Hematopoietic multipotent progenitor cell (in vitro differentiated cells): ENCODE measurements at regions not wholly inside any gene's neighbourhood (a gene's known extent, or its start where the extent isn't known, plus 50 kb on each side); places are given as distances from the start of the nearest gene placed in this dataset.
"Not testable (repeated sequence)": the region's sequence is repeated elsewhere in the genome, so short reads cannot be mapped to it uniquely, and the experiment has no call there.

Experiments used
- DNase-seq, 3 donors: peaks; one replicate each; pipeline ENCODE4 v3.0.0-alpha.2; 2011 to 2015; ENCODE audit warnings: low read depth in 2 of 3, low spot score in 2 of 3

DNA sequence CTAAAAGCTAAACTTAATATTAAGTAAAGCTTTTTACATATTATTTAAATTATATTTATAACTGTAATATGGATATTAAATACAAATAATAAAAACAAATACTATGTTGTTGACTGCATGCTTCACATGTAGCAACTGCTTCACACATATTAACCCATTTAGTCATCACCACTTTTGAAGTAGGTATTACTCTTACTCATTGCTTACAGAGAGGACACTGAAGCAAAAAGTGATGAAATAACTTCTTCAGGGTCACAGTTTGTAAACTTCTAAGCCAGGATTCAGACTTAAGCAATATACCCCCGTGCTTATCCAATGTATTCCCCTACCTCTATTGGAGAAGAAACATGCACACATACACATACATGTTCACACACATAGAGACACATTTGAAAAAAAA lies 166.6 kb downstream of the DKK2 start:
- no peak for DNase-seq

DNA sequence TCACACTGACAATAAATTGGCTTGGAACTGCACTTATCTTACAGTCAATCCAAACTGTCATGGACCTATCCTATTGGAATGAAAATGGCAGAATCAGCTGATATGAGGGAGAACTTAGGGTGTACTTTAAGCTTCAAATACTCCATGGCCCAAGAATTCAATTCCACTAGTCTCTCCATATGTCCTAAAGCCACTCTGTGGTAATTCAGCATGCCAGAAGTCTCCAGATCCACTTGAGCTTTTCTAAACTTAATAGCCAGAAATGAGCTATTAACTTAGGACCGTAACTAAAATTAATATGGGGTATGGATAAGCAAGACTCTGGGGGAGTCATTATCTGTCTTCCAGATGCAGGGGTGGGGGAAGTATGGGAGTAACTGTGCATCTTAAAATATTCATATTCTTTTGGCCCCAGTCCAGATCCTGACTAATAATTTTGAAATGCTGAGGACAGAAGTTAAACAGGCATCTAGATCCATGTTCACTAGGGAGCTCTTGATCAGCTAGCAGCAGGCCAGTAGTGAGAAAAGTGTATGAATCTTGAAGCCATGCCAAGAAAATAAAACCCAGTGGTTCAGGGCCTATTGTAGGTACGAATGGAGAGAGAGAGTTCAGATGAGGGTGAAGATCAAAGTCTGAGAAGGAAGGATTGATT lies 167.6 kb downstream of the DKK2 start:
- no peak for DNase-seq

DNA sequence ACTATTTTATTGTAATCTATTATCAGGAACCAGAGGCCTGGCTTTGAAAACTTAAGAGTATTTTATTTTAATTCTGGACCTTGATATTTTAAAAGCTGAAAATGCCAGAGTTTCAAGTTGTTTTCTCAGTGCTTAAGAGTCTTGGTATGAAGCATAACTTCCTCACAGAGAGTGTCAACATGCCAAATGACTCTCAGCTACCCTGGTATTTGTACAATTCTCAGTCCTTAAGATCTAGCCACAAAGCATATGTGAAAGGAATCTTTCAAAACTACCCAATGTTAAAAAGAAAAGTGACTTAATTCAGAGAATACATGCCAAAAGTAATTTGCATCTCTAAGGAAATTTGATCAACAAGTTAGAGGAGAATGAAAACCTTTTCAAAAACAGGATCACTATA lies 171.9 kb downstream of the DKK2 start:
- DNase-seq: no peak

DNA sequence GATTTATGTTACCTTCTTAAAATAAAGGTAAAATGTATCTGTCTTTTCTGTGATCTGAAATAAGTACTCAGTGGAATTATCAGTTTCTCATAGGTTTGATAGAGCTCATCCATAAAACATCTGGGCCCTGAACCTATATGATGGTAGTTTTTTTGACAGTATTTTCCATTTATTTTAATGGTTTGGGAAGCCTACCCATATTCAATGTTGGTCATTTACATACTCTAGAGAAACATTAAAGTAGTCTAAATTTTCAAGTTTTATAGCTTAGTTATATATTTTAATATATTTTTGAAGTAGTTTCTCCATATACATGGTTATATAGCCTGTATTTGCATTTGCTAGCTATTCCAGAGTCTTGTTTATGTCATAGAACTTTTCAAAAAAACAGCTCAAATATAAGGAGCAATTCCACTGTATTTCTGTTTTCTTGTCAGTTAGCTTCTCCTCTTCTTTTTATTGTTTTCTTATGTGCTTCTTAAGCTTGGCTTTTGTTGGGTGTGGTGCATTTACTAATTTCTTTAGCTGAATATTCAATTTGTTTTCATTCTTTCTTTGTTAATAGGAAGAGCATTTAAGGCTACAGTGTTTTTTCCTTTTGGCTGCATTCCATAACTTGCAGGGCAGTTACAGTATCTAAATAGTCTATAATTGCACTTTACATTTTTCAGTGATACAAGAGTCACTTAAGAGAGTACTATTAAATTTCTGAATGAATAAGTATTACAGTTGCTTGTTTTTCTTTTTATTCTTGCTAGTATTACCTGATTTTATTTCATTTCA lies 181.4 kb downstream of the DKK2 start:
- DNase-seq: no peak

DNA sequence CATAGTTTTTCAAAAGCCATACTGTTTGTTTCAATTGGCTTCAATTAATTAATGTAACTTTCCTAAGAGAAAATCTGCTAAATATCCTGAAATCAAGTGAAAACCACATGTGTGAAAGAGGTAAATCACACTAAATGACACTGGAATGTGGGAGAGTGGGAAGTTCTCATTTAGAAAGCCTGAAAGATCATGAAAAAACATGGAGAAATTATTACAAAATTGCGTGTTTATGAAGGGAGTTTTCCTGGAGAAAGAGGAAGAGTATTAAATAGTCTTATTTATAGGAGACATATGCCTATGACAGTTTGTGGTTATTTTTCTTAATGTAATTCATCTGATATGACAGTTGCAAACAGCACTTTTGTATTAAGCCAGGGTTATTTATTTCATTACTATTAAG lies 183.7 kb downstream of the DKK2 start:
- no peak for DNase-seq

DNA sequence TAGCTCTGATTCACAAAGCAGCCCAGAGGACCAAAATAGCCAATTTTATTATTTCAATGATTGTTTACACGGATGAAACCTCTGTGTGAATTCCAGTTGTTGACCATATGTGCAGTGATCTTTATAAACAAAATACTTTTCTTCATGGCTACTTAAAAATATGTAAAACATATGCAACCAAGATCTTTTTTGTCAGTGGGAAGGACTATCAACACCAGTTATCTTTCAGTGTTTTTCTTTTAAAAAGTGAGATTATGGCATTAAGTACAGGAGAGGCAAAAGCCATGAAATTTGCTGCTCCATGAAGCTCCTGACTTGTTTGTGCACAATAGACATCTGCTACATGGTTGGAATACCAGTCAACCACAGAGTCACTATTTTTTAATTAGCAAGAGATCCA lies 184.4 kb downstream of the DKK2 start:
- DNase-seq: no peak

DNA sequence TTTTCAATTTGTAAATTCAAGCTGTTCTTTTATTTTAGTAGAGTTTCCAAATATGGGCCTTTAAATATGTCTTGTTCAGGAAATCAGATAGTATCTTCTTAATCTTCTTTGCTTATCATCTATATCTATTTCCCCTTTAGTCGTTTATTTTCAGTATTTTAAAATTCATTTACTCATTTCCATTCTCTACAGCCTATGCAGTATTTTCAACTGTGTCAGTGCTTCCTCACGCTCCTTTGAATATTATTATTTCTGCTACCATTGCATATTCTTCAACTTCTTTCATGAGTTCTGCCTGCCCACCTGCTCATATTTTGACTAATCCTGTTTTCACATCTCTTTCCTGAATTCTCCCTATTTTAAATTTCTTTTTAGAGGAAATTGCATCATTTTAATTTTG lies 185.4 kb downstream of the DKK2 start:
- DNase-seq: no peak

DNA sequence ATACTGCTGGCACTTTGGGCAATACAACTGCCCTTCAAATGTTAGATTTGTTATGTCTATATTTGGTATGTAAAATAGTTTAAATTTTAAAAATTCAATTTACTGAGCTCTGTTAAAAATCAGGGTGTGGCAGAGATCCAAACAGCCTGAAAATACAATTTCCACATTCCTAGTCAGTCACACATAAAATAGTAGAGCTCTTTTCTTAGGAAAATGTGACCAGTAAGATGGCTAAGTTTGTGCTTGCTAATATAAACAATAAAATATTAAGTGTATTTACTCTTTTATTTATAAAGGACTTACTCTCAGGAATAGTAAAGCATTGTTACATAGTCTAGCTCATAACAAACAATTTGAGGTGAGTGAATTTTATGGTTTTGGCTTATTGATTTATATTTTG lies 200.2 kb downstream of the DKK2 start:
- DNase-seq: no peak

DNA sequence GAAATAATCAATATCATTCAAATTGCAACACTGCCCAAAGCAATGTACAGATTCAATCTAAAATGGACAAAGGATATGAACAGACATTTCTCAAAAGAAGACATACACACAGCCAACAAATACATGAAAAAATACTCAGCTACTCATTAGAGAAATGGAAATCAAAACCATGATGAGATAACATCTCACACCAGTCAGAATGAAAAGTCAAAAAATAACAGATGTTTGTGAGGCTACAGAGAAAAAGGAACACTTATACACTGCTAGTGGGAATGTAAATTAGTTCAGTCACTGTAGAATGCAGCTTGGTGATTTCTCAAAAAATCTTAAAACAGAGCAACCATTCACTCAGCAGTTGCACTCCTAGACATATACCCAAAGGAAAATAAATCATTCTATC lies 205.2 kb downstream of the DKK2 start:
- no peak for DNase-seq

DNA sequence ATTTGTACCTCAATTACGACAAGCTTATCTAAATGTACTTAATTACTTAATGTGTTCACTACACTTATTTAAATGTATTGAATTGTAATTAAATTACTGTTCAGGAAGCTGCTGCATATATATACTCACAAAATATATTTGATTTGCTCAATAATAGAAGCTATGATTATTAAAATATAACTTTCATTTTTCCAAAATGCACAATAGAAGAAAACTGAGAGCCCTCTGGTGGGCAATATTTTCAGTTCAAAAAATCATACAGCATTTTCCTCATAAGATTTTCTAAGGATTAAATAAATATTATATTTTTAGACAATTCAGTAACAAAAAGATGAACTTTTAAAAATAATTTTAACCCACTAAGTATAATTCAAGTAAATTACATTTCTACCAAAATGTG lies 217.3 kb downstream of the DKK2 start:
- no peak for DNase-seq

DNA sequence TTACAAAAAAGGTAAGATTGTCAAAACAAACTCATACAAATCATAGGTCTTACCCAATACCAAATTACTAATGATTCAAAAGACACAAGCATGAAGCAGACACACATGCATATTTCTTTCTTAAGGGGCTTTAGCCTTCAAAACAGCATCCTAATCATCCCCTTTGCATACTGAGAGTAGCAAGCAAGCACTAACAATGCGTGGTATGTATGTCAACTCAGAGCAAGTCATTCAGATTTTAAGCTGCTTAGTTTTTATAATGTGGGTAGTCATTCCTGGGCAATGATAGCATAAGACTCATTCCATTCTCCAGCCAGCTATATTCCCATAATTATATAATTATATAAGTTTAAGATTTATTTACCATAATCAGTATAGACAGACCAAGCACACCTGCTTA lies 219.6 kb downstream of the DKK2 start:
- DNase-seq: no peak

DNA sequence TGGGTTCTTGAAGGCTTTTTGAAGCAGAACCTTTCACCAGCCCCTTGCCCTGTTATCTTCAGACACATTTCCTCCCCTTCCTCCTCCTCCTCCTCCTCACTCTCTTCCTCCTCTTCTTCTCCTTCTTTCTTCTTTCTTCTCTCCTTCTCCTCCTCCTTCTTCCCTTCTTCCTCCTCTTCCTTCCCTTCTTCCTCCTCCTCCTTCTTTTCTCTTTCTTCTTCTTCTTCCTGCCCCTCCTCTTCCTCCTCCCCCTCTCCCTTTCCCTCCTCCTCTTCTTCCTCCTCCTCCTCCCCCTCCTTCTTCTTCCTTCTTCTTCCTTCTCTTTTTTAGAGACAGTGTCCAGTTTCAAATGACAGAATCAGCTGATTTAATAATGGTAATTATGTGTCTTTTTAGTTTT lies 226.0 kb downstream of the DKK2 start:
- DNase-seq: no peak

DNA sequence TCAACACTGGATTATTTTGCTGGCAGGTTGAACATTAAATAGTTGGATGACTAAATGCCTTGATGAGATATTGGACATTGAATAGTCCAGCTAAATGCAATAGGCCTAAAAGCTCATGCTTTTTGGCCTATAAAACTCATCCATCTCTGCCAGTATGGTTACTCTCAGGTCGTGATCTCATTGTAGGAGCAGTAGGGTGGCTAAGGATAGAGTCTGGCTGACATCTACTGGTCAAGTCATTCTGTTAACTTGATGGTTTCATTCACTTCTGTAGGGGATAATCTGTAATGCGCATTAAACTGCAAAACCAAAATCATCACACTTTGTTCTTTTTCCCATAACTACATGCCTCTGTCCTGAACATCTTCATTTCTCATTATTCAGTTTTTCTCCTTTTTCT lies 227.0 kb downstream of the DKK2 start:
- peak in 2 of 3 donors; percentile 13 to 50 for DNase-seq

DNA sequence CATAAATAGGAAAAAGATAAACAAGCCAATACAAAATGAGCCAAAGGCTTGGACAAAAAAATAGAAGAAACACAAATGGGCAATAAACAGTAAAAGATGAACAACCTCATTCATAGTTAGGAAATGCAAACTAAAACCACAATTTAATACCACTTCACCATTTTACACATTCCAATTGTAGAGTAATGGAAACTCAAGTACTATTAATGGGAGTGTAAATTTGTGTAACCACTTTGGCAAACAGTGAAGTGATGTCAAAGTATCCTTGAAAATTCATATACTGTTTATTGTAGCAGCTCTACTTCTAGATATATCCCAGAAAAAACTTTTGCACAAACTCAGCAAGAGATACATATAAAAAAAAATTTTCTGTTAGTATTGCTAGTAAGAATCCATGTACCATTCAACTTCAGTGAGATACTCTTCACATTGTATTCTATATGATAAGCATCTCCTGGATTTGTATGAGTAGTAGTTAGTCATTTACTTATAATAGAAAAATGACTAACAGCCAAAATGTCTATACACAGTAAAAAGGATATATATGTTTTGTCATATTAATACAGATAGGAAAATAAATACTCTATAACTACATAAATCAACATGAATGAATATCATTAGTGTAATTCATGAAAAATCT lies 229.8 kb downstream of the DKK2 start:
- no peak for DNase-seq

DNA sequence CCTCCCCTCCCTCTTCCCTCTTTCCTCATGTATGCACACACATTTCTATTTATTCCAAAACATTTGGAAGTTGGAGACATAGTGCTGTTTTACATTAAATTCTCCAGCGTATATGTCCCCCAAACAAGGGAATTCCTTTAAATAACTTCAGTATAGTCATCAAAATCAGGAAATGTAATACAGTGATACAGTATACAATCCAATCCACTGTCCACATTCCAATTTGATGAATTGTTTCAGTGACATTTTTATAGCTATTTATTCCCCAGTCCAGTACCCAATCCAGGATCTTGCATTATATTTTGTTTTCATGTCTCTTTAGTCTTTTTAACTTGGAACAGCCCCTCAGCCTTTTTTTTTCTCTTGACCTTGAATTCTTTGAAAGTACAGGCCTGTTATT lies 233.0 kb downstream of the DKK2 start:
- DNase-seq: no peak

DNA sequence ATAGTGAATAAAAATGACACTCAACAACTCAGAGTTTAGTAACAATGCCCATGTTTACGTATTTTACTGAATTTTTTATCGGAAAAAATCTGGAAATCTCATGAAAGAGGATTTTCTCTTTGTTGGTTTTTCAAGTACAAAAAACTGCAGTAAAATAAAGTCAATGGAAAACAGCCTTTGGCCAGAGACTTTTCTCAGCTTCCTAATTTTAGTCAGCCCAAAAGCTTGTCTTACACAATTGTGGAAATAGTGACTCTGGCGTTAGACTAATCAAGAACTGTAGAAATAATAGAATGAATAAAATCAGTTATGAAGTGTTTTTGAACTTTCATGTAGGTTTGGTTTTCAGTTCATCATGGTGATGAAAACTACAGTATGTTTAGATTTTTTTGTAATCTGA lies 234.7 kb downstream of the DKK2 start:
- no peak for DNase-seq

DNA sequence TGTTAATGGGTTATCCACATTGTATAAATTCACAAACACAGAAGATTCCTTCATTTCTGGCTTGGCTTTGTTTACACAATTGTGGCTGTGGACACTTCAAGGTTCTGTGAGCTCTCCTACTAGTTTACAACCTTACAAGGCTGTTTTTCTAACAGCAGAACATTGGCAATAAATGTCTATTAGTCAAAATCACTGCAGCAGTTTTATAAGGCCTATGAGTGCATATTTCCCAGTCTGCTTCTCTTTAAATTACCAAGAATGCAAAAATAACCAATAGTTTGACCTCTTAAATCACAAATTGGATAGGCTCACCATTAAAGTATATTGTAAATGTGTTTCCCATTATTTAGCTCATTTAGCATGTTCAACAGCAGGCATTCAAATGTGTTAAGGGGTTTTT lies 239.2 kb downstream of the DKK2 start:
- no peak for DNase-seq

DNA sequence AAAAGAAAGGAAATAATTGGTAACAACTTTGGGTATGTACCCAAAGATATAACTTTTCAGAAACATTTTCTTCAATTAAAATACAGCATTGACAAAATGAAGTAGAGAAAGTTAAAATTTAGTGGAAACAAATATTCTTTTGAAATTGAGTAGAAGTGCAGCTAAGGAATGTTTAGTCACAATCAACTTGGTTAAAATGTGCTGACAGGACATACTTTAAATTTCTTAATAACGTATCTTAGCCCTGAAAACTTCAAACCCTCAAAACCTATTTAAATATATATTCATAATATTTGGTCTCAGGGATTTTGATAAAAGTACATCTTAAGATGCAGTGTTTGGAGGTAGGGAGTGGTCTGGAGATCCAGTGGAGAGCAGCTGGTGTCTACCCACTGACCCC lies 240.8 kb downstream of the DKK2 start:
- DNase-seq: no peak

DNA sequence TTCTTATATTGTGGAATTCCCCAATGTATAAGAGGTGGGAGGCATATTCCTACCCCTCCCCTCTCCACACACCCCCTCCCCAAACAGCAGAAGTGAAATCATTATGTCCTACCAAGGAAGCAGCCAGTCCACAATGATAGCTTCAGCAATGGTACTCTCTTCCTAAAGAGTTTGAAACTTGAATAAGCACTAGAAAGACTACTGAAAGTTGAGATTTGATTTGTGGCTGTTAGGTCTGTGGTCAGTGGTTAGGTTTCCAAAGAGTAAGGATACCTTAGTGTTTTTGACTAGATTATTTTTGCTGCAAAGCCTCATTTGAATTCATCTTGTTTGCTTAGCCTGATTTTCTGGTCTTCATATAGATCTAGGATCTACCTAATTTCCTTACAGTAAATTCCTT lies 242.2 kb downstream of the DKK2 start:
- DNase-seq: no peak

DNA sequence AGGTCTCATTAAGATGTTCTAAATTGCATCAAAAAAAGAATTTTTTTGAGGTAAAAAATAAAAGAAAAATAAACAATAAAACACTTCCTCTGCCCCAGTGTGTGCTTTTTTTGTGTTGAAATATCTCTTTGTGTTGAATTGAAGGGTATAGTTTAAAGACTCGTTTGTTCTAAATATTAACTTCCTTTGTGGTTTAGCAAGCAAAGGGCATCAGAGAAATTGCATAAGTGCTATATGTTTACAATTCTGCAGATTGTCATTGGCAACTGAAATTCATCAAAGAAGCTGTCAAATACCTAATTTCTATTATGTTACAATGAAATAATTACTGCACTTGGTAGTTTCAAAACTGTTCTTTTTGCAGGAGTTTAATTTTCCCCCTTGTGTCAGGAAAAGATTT lies 260.5 kb downstream of the DKK2 start:
- DNase-seq: no peak

DNA sequence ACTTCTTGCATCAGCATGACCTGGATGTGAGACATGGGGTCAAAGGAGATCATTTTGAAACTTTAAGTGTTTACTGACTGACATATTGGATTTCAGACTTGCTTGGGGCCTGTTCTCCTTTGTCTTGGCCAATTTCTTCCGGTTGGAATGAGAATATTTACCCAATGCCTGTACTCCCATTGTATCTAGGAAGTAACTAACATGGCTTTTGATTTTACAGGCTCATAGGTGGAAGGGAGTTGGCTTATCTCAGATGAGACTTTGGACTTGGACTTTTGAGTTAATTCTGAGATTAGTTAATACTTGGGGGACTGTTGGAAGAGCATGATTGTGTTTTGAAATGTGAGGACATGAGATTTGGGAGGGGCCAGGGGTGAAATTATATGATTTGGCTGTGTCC lies 262.1 kb downstream of the DKK2 start:
- DNase-seq: not testable (repeated sequence)
